ENCODE measurements at regions not wholly inside any gene's neighbourhood (a gene's known extent, or its start where the extent isn't known, plus 50 kb on each side); places are given as distances from the start of the nearest gene placed in this dataset.

DNA sequence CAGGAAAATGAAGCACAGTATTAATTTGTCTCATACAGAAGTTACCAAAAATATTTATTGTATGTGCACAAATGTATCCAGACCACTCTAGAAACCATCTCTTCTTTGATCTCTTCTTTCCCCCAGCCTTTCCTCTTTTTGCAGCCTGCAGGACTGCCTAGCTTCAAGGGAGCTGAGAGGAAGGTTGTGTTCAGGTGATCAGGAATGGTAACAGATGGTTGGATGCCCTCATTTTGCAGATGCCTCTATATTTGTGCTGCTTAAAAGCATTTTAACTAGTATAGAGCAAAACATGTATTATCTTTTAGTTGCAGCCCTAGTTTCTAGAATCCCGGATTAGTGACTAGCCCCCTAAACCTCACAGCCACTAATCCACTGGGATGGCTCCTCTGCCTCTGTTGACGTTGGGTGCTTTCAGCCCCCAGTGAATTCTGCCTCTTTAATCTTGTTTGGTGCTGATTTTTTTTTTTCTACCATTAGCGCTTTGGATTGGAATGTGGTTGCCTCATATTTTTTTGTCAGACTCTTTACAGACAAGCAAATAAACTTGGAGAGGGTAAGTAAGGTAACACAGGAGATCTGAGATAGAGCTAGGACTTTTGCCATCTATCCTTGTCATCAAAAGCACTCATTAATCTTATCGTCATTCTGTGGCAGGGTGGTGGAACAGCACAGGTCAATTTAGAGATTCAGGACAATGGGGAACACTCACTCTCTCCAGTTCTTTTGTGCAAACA is 103.8 kb upstream of the NDUFV2 start:
- no peak overlapping the region for H4K91ac ChIP-seq (replicated peaks; ENCODE audit: insufficient read length, low read length)
- FAIRE-seq (no peak), DNase-seq (ENCODE audit: low read depth in 1 of 2, low spot score in 2 of 2) (no peak)
- 88% methylated on average over 4 of the region's 4 CpGs; no CpG with 5 or more reads in 1 of the 2 experiments for WGBS, 2 experiments (ENCODE audit: extremely low coverage in 1 of 2, insufficient coverage in 1 of 2, insufficient read length in 1 of 2, insufficient replicate concordance in 2 of 2, low coverage in 1 of 2, low lambda C conversion rate in 2 of 2, missing lambda C conversion rate in 1 of 2)
- no peak overlapping the region for H2BK5ac ChIP-seq (ENCODE audit: low read depth, low read length)
- no peak overlapping the region for H3K27ac ChIP-seq (ENCODE audit: low read depth, low read length)
- no peaks in the 10 kb centered on the region for H3K79me2 ChIP-seq (ENCODE audit: control insufficient read depth in 1 of 2, insufficient read depth in 2 of 2, low read length in 2 of 2)
- no peak overlapping the region for H2BK120ac ChIP-seq (replicated peaks; ENCODE audit: low read depth, low read length)
- no peaks in the 10 kb centered on the region for H3K36me3 ChIP-seq (ENCODE audit: control insufficient read depth in 2 of 4, insufficient read depth in 4 of 4, low read length in 3 of 4)
- H2AFZ ChIP-seq (ENCODE audit: low read length): no peak overlapping the region
- peaks cover 0 to 3% (median 0%) of the 10 kb centered on the region in 4 experiments; a peak in 3 of 7 replicates for H3K4me1 ChIP-seq (replicated peaks in 1 of 4; ENCODE audit: control insufficient read depth in 3 of 4, insufficient read depth in 4 of 4, low read length in 3 of 4)
- H2BK20ac ChIP-seq (ENCODE audit: low read length): no peak overlapping the region
- H3K4ac ChIP-seq (replicated peaks; ENCODE audit: insufficient read length, low read depth, low read length): no peak overlapping the region
- no peak overlapping the region for H3K4me2 ChIP-seq (ENCODE audit: insufficient read depth in 1 of 2, low read depth in 2 of 2, low read length in 2 of 2)
- TF ChIP-seq SP2 (IDR thresholded peaks at IDR 0.05; ENCODE audit: low read length) (no peak), RBBP5 (IDR thresholded peaks at IDR 0.05; ENCODE audit: borderline replicate concordance, low read depth, low read length) (no peak), EP300 (IDR thresholded peaks at IDR 0.05; ENCODE audit: borderline replicate concordance in 1 of 2, low read depth in 2 of 2, low read length in 2 of 2) (no peak), SRF (IDR thresholded peaks at IDR 0.05; ENCODE audit: low read depth, low read length) (no peak), SP1 (IDR thresholded peaks at IDR 0.05; ENCODE audit: low read depth, low read length) (no peak), ZNF274 (IDR thresholded peaks at IDR 0.05; ENCODE audit: borderline replicate concordance, extremely low read depth, low read length) (no peak)
- TF ChIP-seq, protein P1, sequence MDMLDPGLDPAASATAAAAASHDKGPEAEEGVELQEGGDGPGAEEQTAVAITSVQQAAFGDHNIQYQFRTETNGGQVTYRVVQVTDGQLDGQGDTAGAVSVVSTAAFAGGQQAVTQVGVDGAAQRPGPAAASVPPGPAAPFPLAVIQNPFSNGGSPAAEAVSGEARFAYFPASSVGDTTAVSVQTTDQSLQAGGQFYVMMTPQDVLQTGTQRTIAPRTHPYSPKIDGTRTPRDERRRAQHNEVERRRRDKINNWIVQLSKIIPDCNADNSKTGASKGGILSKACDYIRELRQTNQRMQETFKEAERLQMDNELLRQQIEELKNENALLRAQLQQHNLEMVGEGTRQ (IDR thresholded peaks at IDR 0.05; ENCODE audit: low read length): no peak
- no peak overlapping the region for H3K23ac ChIP-seq (ENCODE audit: insufficient read length)
- ChIA-PET POLR2A (ENCODE audit: partially characterized antibody) (interaction anchor here (1.3 kb wide), 1 partner anchor 103 kb away, joined by 3 read pairs; the partner anchor contains the start of gene NDUFV2), CTCF (ENCODE audit: partially characterized antibody) (interaction anchor here (1.0 to 2.7 kb wide), 5 partner anchors 11 to 120 kb away, joined by 3 to 11 read pairs (median 4); no protein-coding TSS in a partner anchor)
- H4K5ac ChIP-seq (ENCODE audit: insufficient read length, low read depth, low read length): no peak overlapping the region
- no peak overlapping the region for H4K8ac ChIP-seq (ENCODE audit: extremely low read depth, insufficient read depth, low read length)
- no peak overlapping the region for H3K9ac ChIP-seq (replicated peaks in 1 of 4; ENCODE audit: extremely low read depth in 1 of 4, low read depth in 3 of 4, low read length in 3 of 4)
- no peak overlapping the region for H3K4me3 ChIP-seq (ENCODE audit: extremely low read depth in 1 of 4, insufficient read depth in 2 of 4, low read depth in 3 of 4, low read length in 4 of 4)
- H3K27me3 ChIP-seq (replicated peaks in 1 of 4; ENCODE audit: control insufficient read depth in 3 of 4, extremely low read depth in 1 of 4, insufficient read depth in 3 of 4, low read length in 3 of 4): no peaks in the 10 kb centered on the region; a peak in 1 of 7 replicates
- H3K23me2 ChIP-seq (ENCODE audit: low read depth, low read length): no peaks in the 10 kb centered on the region
- no peak overlapping the region for H2BK12ac ChIP-seq (ENCODE audit: low read depth, low read length)
- H2AK5ac ChIP-seq (ENCODE audit: low read depth, low read length): no peak overlapping the region
- no peaks in the 10 kb centered on the region for H4K20me1 ChIP-seq (replicated peaks in 1 of 2; ENCODE audit: control insufficient read depth in 1 of 2, insufficient read depth in 2 of 2, low read length in 2 of 2)
- H3K9me3 ChIP-seq (ENCODE audit: insufficient read depth in 2 of 2, low read depth in 1 of 2, low read length in 1 of 2): no peaks in the 10 kb centered on the region
- no peak overlapping the region for H2BK15ac ChIP-seq (ENCODE audit: low read length)
- no peak overlapping the region for H3K56ac ChIP-seq (replicated peaks; ENCODE audit: insufficient read length, low read depth, low read length)
- H3K18ac ChIP-seq (ENCODE audit: extremely low read depth, low read length): no peak overlapping the region
- no peaks in the 10 kb centered on the region for H3K79me1 ChIP-seq (ENCODE audit: low read depth, low read length)
- no peak overlapping the region for H3K14ac ChIP-seq (ENCODE audit: insufficient read length)

Measured in H1 (cell line).